DOHH2 (cell line): ENCODE measurements at regions not wholly inside any gene's neighbourhood (a gene's known extent, or its start where the extent isn't known, plus 50 kb on each side); places are given as distances from the start of the nearest gene placed in this dataset.

Experiments used
- EZH2phosphoT487 ChIP-seq: fragments of 200-600 bp; sonication (generic); IDR thresholded peaks from 2 replicates; pipeline ENCODE4 v1.6.1; 2017; ENCODE audit warnings: borderline replicate concordance, mild to moderate bottlenecking, antibody characterized with exemption, low read length, moderate library complexity, mixed read lengths
- TF ChIP-seq, protein P1 (sequence below): fragments of 200-600 bp; sonication (generic); IDR thresholded peaks from one replicate; pipeline ENCODE4 v1.5.1; 2014; ENCODE audit warnings: antibody characterized with exemption, mild to moderate bottlenecking, low read depth, low read length; ENCODE audit not compliant: poor library complexity, severe bottlenecking

DNA sequence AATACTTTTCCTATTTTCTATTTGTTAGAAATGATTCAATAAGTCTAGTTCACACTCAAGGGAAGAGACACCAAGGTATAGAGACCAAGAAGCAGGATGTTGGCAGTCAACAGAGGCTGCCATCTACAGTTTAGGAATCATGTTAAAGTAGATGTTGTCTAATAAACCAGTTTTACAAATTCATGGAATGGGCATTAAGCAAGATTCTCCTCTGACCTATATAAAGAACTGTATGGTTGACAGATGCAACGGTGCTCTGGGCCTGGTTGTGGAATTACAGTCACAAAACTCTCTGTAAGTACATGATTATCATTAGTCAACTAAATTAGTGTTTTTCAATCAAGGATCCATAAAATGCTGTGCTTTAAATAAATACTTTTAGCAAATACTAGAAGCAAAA, 475.1 kb downstream of the NAV3 start:
- TF ChIP-seq, protein P1, sequence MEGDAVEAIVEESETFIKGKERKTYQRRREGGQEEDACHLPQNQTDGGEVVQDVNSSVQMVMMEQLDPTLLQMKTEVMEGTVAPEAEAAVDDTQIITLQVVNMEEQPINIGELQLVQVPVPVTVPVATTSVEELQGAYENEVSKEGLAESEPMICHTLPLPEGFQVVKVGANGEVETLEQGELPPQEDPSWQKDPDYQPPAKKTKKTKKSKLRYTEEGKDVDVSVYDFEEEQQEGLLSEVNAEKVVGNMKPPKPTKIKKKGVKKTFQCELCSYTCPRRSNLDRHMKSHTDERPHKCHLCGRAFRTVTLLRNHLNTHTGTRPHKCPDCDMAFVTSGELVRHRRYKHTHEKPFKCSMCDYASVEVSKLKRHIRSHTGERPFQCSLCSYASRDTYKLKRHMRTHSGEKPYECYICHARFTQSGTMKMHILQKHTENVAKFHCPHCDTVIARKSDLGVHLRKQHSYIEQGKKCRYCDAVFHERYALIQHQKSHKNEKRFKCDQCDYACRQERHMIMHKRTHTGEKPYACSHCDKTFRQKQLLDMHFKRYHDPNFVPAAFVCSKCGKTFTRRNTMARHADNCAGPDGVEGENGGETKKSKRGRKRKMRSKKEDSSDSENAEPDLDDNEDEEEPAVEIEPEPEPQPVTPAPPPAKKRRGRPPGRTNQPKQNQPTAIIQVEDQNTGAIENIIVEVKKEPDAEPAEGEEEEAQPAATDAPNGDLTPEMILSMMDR, result no peak
- no peak for TF ChIP-seq EZH2phosphoT487
